H1 (cell line): ENCODE measurements at regions not wholly inside any gene's neighbourhood (a gene's known extent, or its start where the extent isn't known, plus 50 kb on each side); places are given as distances from the start of the nearest gene placed in this dataset.
"Not testable (repeated sequence)": the region's sequence is repeated elsewhere in the genome, so short reads cannot be mapped to it uniquely, and the experiment has no call there.

Experiments
- CTCF ChIA-PET: fragments of 300-600 bp; sonication (Branson Sonifier 250); formaldehyde crosslinking; loops from one replicate; lab custom pipeline; 2021; ENCODE audit not compliant: partially characterized antibody; lab: Charles Lee
- POLR2A ChIA-PET: fragments of 300-600 bp; sonication (Branson Sonifier 250); formaldehyde crosslinking; loops from one replicate; lab custom pipeline; 2021; ENCODE audit warnings: inconsistent platforms; ENCODE audit not compliant: partially characterized antibody; lab: Charles Lee
- DNase-seq, 2 experiments: peaks; one replicate each; pipeline versions ENCODE4 v3.0.0 to v3.0.0-alpha.2; 2010 to 2022; ENCODE audit warnings: low spot score in 2 of 2, low read depth in 1 of 2, mixed read lengths in 1 of 2
- FAIRE-seq: peaks from 2 replicates; lab custom pipeline; 2011; peaks lifted over from hg19 to GRCh38; lab: Jason Lieb, UNC
- H2AFZ ChIP-seq: 2 replicates; pipeline ENCODE4 v1.8.1; 2012; ENCODE audit warnings: low read length, inconsistent platforms
- H2AK5ac ChIP-seq: 2 replicates; pipeline ENCODE4 v1.6.1; 2013; ENCODE audit warnings: low read depth, low read length
- H2BK120ac ChIP-seq: replicated peaks from 2 replicates; pipeline ENCODE3; 2013; ENCODE audit warnings: low read depth, low read length, inconsistent platforms
- H2BK12ac ChIP-seq: 2 replicates; pipeline ENCODE4 v1.6.1; 2013; ENCODE audit warnings: low read depth, low read length
- H2BK15ac ChIP-seq: 2 replicates; pipeline ENCODE4 v1.6.1; 2013; ENCODE audit warnings: low read length
- H2BK20ac ChIP-seq: 2 replicates; pipeline ENCODE4 v1.6.1; 2013; ENCODE audit warnings: low read length
- H2BK5ac ChIP-seq: 2 replicates; pipeline ENCODE4 v1.6.1; 2013; ENCODE audit warnings: low read depth, low read length
- H3K14ac ChIP-seq: 2 replicates; pipeline ENCODE4 v1.6.1; 2013; ENCODE audit warnings: inconsistent platforms; ENCODE audit not compliant: insufficient read length
- H3K18ac ChIP-seq: 2 replicates; pipeline ENCODE4 v1.6.1; 2013; ENCODE audit warnings: low read length; ENCODE audit errors: extremely low read depth
- H3K23ac ChIP-seq: 2 replicates; pipeline ENCODE4 v1.6.1; 2013; ENCODE audit warnings: inconsistent platforms; ENCODE audit not compliant: insufficient read length
- H3K23me2 ChIP-seq: 2 replicates; pipeline ENCODE4 v1.6.1; 2013; ENCODE audit warnings: low read depth, low read length
- H3K27ac ChIP-seq: 2 replicates; pipeline ENCODE4 v1.6.1; 2011; ENCODE audit warnings: low read depth, low read length, inconsistent platforms
- H3K27me3 ChIP-seq, 4 experiments: replicated peaks in 1 of 4; 1 replicate in 1 of 4; 2 replicates in 3 of 4; pipeline versions ENCODE4 v1.6.1 to v1.8.1; 2011 to 2013; ENCODE audit warnings: low read length in 3 of 4, mild to moderate bottlenecking in 3 of 4, inconsistent platforms in 2 of 4, mixed read lengths in 2 of 4, moderate library complexity in 1 of 4; ENCODE audit not compliant: control insufficient read depth in 3 of 4, insufficient read depth in 3 of 4; ENCODE audit errors: extremely low read depth in 1 of 4
- H3K36me3 ChIP-seq, 4 experiments: 2 replicates each; pipeline versions ENCODE4 v1.6.1 to v1.8.1; 2011 to 2013; ENCODE audit warnings: mild to moderate bottlenecking in 4 of 4, low read length in 3 of 4, moderate library complexity in 2 of 4, control low read depth in 1 of 4, inconsistent platforms in 1 of 4; ENCODE audit not compliant: insufficient read depth in 4 of 4, control insufficient read depth in 2 of 4
- H3K4ac ChIP-seq: replicated peaks from 2 replicates; pipeline ENCODE3; 2013; ENCODE audit warnings: low read length, low read depth, mixed read lengths, inconsistent platforms; ENCODE audit not compliant: insufficient read length
- H3K4me1 ChIP-seq, 4 experiments: replicated peaks in 1 of 4; 1 replicate in 1 of 4; 2 replicates in 3 of 4; pipeline versions ENCODE4 v1.6.1 to v1.8.1; 2011 to 2013; ENCODE audit warnings: low read length in 3 of 4, inconsistent platforms in 2 of 4, mixed read lengths in 1 of 4; ENCODE audit not compliant: insufficient read depth in 4 of 4, control insufficient read depth in 3 of 4
- H3K4me2 ChIP-seq, 2 experiments: 2 replicates each; pipeline versions ENCODE4 v1.6.1 to v1.8.1; 2011 to 2013; ENCODE audit warnings: low read depth in 2 of 2, low read length in 2 of 2, control low read depth in 1 of 2, inconsistent platforms in 1 of 2, mild to moderate bottlenecking in 1 of 2; ENCODE audit not compliant: insufficient read depth in 1 of 2
- H3K4me3 ChIP-seq, 4 experiments: fragments of 200-600, 300-600 bp in 1 of 4; sonication (generic), shearing (Covaris generic), sonication (Bioruptor Twin) in 1 of 4; 2 replicates each; pipeline versions ENCODE4 v1.5.1 to v1.8.1; 2011 to 2016; ENCODE audit warnings: low read length in 4 of 4, low read depth in 3 of 4, control low read depth in 2 of 4, inconsistent platforms in 2 of 4, mild to moderate bottlenecking in 2 of 4, mixed read lengths in 1 of 4, moderate library complexity in 1 of 4; ENCODE audit not compliant: insufficient read depth in 2 of 4; ENCODE audit errors: extremely low read depth in 1 of 4
- H3K56ac ChIP-seq: replicated peaks from 2 replicates; pipeline ENCODE3; 2013; ENCODE audit warnings: low read depth, mild to moderate bottlenecking, mixed read lengths, low read length, inconsistent platforms; ENCODE audit not compliant: insufficient read length
- H3K79me1 ChIP-seq: 2 replicates; pipeline ENCODE4 v1.6.1; 2013; ENCODE audit warnings: low read depth, low read length, control low read depth
- H3K79me2 ChIP-seq, 2 experiments: 2 replicates each; pipeline versions ENCODE4 v1.6.1 to v1.8.1; 2012 to 2013; ENCODE audit warnings: low read length in 2 of 2, mild to moderate bottlenecking in 2 of 2, inconsistent platforms in 1 of 2; ENCODE audit not compliant: insufficient read depth in 2 of 2, control insufficient read depth in 1 of 2
- H3K9ac ChIP-seq, 4 experiments: replicated peaks in 1 of 4; 1 replicate in 1 of 4; 2 replicates in 3 of 4; pipeline versions ENCODE4 v1.6.1 to v1.8.1; 2011 to 2013; ENCODE audit warnings: low read depth in 3 of 4, low read length in 3 of 4, control low read depth in 2 of 4, mild to moderate bottlenecking in 2 of 4, moderate library complexity in 2 of 4, inconsistent platforms in 1 of 4; ENCODE audit errors: extremely low read depth in 1 of 4
- H3K9me3 ChIP-seq, 2 experiments: 2 replicates each; pipeline versions ENCODE4 v1.6.1 to v1.8.1; 2012 to 2013; ENCODE audit warnings: mild to moderate bottlenecking in 2 of 2, moderate library complexity in 2 of 2, control low read depth in 1 of 2, inconsistent platforms in 1 of 2, low read depth in 1 of 2, low read length in 1 of 2, mixed read lengths in 1 of 2; ENCODE audit not compliant: insufficient read depth in 2 of 2
- H4K20me1 ChIP-seq, 2 experiments: replicated peaks in 1 of 2; 2 replicates each; pipeline versions ENCODE3 to v1.8.1; 2011 to 2013; ENCODE audit warnings: inconsistent platforms in 2 of 2, low read length in 2 of 2, mild to moderate bottlenecking in 1 of 2; ENCODE audit not compliant: insufficient read depth in 2 of 2, control insufficient read depth in 1 of 2
- H4K5ac ChIP-seq: 2 replicates; pipeline ENCODE4 v1.6.1; 2013; ENCODE audit warnings: low read length, low read depth, mixed read lengths, inconsistent platforms; ENCODE audit not compliant: insufficient read length
- H4K8ac ChIP-seq: 2 replicates; pipeline ENCODE4 v1.8.0; 2013; ENCODE audit warnings: mild to moderate bottlenecking, moderate library complexity, low read length, inconsistent platforms; ENCODE audit not compliant: insufficient read depth; ENCODE audit errors: extremely low read depth
- H4K91ac ChIP-seq: replicated peaks from 2 replicates; pipeline ENCODE3; 2013; ENCODE audit warnings: low read length, mixed read lengths, inconsistent platforms; ENCODE audit not compliant: insufficient read length
- WGBS, 2 experiments: shearing (Covaris generic) in 1 of 2; methylation state at CpG; one replicate each; pipeline versions ENCODE4 v1.1.6 to v1.1.7; 2013 to 2015; ENCODE audit warnings: low lambda C conversion rate in 2 of 2, mixed read lengths in 2 of 2, inconsistent platforms in 1 of 2, low coverage in 1 of 2, missing lambda C conversion rate in 1 of 2; ENCODE audit not compliant: insufficient replicate concordance in 2 of 2, insufficient coverage in 1 of 2, insufficient read length in 1 of 2; ENCODE audit errors: extremely low coverage in 1 of 2, missing lambda C conversion rate in 1 of 2; 5-methylcytosine and 5-hydroxymethylcytosine counted together

GRCh38 chr3:182034231-182034630, 322.5 kb downstream of the SOX2 start:
- H3K4ac ChIP-seq, H3K9ac ChIP-seq, H2BK120ac ChIP-seq, H3K23ac ChIP-seq, H3K79me1 ChIP-seq, H3K23me2 ChIP-seq, H3K4me3 ChIP-seq, H2AFZ ChIP-seq, H3K4me1 ChIP-seq, H2BK5ac ChIP-seq, H3K14ac ChIP-seq, H3K79me2 ChIP-seq, H2AK5ac ChIP-seq, H4K5ac ChIP-seq, H4K91ac ChIP-seq, POLR2A ChIA-PET, H2BK12ac ChIP-seq, H3K36me3 ChIP-seq, H3K27me3 ChIP-seq, H2BK15ac ChIP-seq, H4K20me1 ChIP-seq, DNase-seq, H3K9me3 ChIP-seq, H3K27ac ChIP-seq, H3K4me2 ChIP-seq, H3K18ac ChIP-seq, H3K56ac ChIP-seq, H4K8ac ChIP-seq, H2BK20ac ChIP-seq, FAIRE-seq: not testable (repeated sequence)
- CTCF ChIA-PET: interaction anchor here (0.6 to 0.7 kb wide), 2 partner anchors 192 to 930 kb away, joined by 3 read pairs; no protein-coding TSS in a partner anchor
- WGBS, 2 experiments: 88% methylated on average over 1 of the region's 1 CpG; no CpG with 5 or more reads in 1 of the 2 experiments
